ENCODE measurements at regions not wholly inside any gene's neighbourhood (a gene's known extent, or its start where the extent isn't known, plus 50 kb on each side); places are given as distances from the start of the nearest gene placed in this dataset.

DNA sequence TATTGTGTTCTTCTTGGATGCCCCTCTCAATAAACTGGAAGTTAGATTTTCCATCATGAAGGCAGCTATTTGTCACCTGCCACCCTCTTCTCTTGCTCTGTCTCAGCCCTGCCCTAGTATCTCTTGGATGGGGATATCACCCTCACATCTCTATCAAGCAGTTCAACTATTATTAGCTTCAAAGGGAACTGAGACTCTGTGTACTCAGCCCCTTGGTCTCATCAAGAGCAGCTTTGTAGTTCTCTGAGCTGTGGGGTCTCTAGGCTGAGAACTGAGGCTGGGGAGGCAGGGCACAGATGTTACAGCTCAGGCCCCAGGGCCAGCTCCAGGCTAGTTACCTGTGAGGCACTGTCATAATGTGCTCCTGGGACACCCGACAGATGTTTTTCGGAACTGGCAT, 130.3 kb downstream of the DAD1 start:
- no peak for DNase-seq (ENCODE audit: low read depth in 4 of 4, low spot score in 1 of 4)

DNA sequence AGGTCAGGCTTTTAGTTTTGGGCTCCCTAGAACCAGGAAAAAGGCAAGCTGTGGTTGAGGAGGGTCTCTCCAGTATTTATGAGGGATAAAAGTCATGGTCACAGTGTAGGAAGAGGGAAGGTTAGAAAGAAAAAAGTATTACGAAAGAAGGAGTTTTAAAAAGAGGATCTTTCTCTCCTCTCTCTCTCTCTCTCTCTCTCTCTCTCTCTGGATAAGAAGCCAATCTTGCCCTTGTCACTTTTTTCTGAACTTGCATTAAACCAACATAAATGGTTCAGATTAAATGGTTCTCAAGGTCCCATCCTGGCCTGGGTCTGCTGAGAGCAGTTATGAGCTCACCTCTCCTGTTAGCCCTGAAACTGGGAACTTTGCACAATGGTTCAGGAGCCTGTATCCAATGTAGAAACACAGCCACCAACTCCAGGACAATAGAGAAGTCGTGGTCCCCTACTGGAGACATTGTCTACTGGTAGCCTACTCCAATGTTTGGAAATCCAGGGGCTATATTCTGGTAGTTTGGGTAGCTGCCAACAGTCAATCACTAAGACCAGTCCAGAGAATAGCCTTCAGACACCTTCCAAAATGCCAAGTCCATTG, 131.9 kb downstream of the DAD1 start:
- no peak for DNase-seq (ENCODE audit: low read depth in 4 of 4, low spot score in 1 of 4)

DNA sequence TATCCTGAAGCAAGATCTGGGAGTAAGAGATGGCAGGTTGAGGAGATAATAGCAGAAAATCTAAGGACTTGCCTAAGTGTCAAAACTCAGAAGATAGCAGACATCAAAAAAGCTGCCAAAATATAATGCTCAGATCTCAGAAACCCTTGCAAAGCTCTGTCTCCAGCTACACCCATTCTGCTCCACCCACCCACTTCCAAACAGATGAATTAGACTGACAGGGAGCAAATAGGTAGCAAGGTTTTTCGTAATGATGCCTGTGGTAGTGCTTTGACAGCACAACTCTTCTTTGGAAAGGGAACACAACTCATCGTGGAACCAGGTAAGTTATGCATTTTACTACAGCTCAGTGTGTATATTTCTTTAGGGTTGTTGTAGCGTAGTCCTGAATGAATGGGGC, 132.6 kb downstream of the DAD1 start:
- DNase-seq (ENCODE audit: low read depth in 4 of 4, low spot score in 1 of 4): no peak

DNA sequence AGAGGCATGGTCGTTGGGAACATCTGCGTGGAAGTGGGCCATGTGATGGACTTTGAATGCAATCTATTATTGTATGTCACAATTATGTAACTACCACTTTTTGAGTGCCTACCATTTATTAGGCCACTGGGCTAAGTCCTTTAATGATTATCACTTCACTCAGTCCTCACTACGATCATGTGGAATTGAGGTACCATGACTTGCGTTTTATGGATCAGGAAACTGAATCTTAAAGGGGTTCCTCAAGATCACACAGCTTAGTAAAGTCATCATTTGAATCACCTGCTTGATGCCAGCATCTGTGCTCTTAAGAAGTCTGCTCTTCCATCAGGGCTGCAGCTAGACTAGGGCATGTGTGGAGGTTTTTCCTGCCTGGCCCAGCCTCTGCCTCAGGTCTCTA, 136.7 kb downstream of the DAD1 start:
- DNase-seq (ENCODE audit: low read depth in 4 of 4, low spot score in 1 of 4): no peak

DNA sequence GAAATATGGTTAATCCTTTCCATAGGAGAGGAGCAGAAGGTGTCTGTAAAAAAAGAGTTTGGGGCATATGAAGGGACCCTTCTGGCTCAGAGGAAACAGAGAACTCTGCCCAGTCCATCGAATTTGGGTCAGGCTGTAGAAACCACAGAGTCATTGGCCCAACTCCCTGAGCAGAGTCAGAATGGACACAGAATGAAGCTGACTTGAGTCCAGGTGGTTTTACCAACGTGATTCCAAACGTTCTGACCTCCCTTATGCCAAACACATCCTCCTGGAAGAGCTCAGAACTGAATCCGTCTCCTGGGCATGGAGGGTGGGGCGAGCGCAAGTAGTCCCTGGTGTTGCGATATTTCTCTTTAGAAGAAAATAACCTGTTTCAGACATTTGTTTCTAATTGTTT, 138.8 kb downstream of the DAD1 start:
- no peak for DNase-seq (ENCODE audit: low read depth in 4 of 4, low spot score in 1 of 4)

DNA sequence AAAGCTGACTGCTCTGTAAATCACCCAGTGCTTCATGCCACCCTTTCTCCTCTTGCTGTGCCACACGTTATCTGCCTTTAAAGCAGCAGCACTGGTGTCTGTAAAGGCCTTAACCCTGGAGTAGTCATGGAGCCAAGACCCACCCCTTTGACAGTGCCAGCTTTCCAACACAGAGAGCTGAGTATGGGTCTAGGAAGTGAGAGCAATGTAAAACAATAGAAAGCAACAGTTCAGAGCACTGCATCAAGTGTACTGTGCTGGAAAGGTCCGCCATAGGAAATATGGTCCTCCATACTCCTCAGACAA, 139.5 kb downstream of the DAD1 start:
- DNase-seq (ENCODE audit: low read depth in 4 of 4, low spot score in 1 of 4): no peak

DNA sequence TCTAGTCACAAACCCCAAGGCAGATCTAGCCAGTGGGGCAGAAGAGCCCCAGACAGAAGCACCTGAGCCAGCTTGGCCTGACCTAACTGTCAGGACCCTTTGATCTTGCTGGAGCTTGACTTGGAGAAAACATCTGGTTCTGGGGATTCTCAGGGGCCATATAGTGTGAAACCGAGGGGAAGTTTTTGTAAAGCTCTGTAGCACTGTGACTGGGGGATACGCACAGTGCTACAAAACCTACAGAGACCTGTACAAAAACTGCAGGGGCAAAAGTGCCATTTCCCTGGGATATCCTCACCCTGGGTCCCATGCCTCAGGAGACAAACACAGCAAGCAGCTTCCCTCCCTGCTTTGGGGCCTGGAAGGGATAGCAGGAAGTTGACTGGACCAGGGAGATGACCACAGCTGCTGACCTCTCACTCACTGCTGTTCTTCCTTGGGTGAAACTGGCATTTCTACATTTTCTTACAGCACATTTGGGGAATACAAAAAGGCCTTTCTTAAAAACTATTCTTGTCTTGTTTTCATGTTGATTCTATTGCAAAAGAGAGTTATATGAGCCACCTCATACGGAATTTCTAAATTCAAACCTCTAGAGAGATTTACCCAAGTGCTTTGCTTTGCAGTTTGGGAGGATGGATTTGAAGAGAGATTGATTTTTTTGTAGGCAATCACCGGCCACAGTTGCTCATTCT, 140.0 kb downstream of the DAD1 start:
- DNase-seq (ENCODE audit: low read depth in 4 of 4, low spot score in 1 of 4): no peak

DNA sequence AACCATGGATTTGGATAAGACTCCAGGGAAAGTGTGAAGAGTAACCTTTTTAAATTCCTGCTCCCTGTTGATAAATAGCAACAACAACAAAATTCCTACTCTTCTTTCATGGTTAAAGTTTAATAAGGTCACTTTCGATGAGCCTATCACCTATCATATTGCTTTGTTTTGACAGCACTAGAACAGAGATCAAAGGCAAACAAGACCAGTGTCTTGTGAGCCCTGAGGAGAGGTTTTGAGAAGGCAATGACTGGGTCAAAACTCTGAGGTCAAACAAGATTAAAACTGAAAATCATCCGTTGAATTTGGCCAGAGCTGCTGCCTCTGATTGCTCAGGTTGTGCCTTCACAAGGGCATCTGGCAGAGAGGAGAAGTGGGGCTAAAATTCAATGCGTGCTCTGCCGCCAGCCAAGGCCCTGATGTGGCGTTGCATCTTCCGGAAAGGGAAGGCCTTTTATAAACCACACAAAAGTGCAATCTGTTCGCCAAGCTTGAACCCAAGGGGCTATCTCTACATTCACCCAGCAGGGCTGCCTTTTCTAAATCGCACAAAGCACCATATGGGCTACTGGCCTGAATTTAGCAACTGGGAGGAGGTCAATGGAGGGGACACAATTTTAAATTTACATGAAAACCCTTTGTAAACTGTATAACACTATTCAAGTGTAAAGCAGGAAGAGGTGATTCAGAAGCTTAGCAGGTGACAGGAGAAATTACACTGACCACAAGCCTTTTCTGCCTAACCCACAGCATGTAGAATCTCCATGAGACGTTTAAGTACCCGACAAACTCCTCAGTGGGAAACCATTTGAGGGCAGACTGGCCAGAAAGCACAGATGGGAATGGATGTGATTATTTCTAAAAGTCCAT, 140.8 kb downstream of the DAD1 start:
- no peak for DNase-seq (ENCODE audit: low read depth in 4 of 4, low spot score in 1 of 4)

DNA sequence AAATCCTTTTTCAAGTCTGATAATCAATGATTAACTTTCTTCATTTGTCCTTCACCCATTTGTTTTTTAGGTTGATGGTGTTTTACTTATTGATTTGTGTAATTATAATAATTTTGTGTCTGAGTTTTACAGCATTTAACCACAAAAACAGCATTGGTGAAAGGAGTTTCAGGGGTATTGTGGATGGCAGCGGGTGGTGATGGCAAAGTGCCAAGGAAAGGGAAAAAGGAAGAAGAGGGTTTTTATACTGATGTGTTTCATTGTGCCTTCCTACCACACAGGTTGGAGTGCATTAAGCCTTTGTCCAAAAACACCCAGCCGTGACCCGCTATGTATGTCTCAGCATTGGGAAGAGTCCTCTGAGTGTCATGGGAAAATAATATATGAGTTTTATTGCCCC, 150.3 kb downstream of the DAD1 start:
- no peak for DNase-seq (ENCODE audit: low read depth in 4 of 4, low spot score in 1 of 4)

DNA sequence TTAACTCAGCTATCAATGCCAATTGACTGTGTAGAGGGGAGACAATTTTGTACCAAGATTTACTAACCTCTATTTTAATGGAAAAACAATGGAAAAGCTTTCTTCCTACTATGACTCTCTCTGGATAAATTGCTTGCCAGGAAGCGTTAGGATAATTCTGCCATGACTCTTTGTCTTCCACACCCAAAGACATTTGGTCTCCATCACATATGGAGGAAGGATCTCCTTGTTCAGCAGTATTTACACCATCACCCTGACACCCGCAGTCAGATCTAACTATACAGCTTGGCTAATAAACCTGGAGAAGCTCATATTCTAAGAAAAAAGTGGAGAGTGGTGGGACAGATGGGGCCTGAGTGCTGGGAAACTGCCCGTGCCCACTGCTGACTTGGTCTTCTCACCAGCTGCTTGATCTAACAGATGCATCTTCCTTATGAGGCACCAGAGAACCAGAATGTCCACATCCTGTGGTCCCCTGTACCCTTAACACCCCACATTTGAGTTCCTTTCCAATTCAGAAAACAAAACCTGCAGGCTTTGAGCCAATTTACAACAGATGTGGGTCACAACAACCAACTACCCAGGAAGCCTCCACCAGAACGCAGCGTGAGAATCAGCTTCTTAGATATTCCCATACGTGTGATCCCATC, 154.0 kb downstream of the DAD1 start:
- DNase-seq (ENCODE audit: low read depth in 4 of 4, low spot score in 1 of 4): no peak

DNA sequence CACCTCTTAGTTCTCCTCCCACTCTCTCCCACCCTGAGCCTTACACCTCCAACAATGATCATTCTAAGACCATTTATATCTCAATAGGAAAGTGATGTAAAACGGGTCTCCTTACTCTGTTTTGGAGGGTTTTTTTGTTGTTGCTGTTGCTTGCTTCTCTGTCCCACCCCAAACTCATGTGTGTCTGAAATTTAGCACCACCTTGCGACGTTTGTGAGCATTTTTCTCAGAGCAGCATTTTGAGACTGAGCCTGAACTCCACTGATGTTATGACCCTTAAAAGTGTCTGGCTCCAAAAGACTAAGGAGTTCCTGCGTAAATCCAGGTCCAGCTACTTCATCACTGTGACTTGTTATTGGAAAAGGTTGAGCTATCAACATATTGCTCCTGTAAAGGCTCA, 155.0 kb downstream of the DAD1 start:
- no peak for DNase-seq (ENCODE audit: low read depth in 4 of 4, low spot score in 1 of 4)

DNA sequence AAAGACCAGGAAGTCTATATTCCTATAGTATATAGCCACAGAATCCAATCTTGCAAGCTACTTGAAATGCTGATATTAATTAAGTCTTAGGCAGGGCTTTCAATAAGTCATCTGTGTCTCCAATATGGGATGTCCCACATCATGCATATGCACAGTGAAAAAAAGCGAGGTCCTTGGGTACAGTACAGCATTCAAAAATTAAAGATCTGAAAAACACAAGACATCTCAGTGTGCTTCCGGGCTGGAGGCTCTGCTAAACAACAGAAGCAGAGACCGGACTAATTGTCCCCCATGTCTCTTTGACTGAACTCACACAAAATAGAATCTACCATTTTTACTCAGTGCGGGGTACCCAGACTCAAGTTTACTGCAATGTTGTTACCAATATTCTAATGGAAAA, 156.0 kb downstream of the DAD1 start:
- no peak for DNase-seq (ENCODE audit: low read depth in 4 of 4, low spot score in 1 of 4)

DNA sequence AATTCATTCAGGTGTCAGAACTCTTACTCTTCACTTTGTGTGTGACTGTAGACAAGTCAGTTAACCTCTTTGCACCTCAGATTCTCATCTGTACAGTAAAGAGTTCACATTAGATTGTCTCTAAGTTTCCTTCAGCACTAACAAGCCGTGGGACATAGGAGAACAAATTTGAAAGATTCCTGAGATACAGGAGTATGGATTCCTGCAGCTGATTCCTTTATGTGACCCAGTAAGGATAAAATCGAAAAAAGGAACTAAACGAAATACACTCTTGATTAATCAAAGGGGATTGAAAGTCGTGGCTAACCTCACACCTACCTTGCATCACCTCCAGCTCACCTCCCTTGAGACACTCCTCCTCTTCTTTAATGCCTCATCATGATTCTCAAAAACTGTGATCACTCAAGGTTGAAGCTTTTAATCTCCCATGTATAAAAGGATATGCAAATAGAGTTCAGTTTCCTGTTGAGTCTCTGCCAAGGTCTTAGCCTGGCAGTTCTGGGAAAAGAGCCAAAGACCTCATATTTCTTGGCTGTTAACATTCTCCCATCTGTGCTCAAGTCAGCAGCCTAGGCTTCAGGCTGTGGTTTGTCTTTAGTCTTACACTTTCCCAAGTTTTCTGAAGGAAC, 156.6 kb downstream of the DAD1 start:
- DNase-seq (ENCODE audit: low read depth in 4 of 4, low spot score in 1 of 4): no peak

DNA sequence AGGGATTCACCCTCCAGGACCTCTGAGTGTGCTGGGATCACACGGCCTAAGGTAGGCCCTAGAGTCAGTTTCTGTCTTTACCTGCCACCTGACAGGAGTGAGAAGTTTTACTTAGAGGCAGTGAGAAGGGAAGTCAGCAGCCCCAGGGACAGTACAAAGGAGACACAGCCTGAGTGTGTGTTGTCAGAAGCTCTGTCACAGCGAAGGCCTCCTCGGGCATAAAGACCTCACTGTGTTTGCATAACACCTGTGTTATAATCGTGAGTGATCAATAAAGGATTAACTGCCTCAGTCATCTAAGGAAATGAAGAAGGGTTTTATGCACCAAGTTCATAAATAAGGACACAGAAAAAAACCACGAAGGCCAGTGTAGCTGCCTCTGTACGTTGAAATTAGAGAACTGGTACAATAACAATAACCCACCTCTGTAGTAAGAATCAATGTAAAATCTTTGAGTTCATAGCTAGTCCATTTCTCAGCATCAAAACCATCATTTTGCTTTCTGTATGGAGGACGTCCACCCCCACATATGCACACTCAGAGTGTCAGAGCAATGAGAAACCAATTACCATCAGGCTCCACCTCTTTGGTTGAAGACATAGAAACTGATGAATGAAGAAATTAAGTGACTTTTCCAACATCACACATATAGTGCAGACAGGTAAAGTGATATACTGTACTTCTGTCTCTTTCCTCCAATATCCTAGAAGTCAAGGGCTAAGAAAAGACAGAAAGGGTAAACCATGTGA, 159.3 kb downstream of the DAD1 start:
- no peak for DNase-seq (ENCODE audit: low read depth in 4 of 4, low spot score in 1 of 4)

DNA sequence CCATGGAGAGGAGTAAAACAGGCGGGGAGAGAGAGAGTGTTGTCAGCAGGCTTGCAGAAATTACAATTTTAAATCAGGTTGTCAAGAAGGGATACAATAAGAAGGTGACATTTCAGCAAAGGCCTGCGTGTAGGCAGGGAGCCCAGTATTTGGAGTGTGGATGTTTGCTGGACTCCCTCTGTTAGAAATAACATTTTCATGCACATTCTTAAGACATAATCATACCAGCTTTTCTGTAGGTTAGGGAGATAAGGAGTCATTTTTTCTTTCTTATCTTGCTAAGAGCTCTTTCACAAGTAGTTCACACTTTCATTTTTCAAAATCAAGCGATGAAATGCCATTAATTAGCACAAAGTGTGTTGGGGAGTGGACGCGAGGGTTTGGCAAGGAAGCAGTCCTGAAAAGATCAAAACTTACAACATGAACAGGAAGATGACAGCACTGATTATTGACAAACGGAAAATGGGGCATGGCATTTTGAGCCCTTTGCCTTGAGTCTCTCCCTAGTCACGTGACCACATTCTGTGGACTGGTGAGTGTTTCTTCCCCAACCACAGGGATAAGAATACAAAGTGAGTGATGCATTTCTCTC, 160.2 kb downstream of the DAD1 start:
- DNase-seq (ENCODE audit: low read depth in 4 of 4, low spot score in 1 of 4): no peak

DNA sequence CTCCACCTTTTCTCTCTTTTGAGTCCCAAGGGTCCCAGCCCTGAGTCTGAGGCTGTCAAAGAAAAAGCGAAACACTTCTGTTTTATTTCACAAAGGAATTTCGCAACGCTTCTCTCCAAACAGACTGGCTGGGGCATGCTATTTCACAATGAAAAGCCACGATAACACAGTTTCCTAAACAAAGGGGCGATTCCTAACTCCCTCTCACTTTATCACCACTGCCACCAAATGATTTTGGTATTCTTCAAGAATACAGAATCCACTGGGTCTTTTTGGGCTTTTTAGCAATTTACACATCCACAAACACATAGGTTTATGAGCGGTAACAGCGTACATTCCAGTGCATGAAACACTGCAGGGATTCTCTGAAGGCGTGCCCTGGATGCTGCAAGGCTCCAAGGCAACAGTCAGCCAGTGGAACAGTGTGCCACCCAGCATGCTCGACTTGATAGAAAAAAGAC, 161.2 kb downstream of the DAD1 start:
- DNase-seq (ENCODE audit: low read depth in 4 of 4, low spot score in 1 of 4): no peak

DNA sequence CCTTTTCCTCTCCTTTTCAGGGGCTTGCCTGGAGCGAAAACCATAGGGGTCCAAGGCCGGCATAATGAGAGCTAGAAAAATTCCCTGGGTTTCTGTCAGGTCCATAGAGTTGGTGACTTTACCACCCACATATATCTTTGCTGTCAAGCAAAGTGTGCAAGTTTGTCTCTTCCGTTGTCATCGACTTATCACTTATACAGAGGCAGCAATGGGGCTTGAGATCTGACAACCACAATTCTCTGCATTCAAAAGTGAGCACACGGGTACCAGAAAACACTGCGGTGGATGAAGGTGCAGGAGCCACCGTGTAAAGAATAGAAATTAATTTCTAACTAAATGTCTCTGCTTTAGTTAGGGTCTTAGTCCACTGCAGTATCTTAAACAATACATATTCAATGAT, 162.3 kb downstream of the DAD1 start:
- no peak for DNase-seq (ENCODE audit: low read depth in 4 of 4, low spot score in 1 of 4)

DNA sequence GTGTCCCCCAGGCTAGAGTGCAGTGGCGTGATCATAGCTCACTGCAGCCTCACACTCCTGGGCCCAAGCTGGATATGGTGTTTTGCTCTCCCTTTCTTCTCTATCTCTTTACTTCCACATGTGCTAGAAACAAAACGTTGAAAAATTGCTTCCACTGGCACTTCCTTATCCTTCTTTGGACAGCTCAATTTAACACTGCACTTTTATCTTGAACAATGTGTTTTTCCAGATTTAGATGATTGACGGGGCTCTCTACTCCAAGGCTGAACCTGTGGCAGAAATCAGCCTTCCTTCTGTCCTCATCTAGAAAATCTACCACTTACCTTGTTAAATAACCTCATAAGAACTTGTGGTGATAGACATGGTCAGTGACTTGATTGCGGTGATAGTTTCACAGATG, 165.1 kb downstream of the DAD1 start:
- no peak for DNase-seq (ENCODE audit: low read depth in 4 of 4, low spot score in 1 of 4)

DNA sequence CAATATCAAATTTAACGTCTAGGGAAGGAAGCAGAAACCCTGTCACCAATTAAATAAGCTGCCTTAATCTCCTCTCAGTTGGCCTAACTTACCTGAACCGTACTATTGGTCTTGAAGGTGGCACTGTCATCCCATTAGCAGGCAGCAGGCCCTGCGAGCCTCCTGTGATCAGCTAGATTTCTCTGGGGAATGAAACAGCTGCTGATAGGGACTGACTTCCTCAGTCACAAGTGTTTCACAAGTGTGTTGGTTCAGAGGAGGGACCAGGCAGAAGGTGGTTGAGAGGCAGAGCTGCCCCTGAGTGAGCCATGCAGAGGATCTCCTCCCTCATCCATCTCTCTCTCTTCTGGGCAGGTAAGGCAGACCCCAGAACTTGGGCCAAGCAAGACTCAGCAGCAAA, 166.8 kb downstream of the DAD1 start:
- DNase-seq (ENCODE audit: low read depth in 4 of 4, low spot score in 1 of 4): no peak

DNA sequence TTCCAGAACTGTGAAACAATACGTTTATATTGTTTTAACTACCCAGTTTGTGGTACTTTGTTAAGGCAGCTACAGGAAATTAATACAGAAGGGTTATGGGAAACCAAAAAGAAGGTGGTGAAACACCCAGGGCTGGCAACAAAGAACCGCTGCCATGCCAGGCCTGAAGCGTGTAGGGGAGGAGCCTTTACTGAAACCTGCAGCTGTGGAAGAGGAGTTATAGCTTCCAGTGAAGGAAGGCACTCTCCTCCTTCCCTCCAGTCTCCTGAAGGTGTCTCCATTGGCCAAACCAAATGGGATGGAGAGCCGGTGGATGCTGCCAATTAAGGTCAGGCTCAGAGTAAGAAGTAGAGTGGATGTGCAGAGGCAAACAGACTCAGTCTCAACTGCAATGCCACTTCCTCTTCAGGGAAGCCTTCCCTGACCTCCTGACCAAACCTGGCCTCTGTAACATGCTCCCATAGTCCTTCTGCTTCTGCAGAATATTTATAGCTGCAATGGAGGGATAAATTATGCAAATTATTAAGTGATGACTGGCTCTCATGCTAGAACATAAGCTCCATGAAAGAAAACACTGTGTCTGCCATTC, 168.3 kb downstream of the DAD1 start:
- DNase-seq (ENCODE audit: low read depth in 4 of 4, low spot score in 1 of 4): no peak
